Testis (tissue), 2 donors: ENCODE measurements at regions not wholly inside any gene's neighbourhood (a gene's known extent, or its start where the extent isn't known, plus 50 kb on each side); places are given as distances from the start of the nearest gene placed in this dataset.

Experiments
- CTCF ChIP-seq, 3 experiments: fragments of 450-650 bp in 2 of 3; fragments of 200-600 bp in 1 of 3; sonication (generic) in 1 of 3; IDR thresholded peaks; one replicate each; pipeline ENCODE4 v1.5.1; 2016 to 2019; ENCODE audit warnings: antibody characterized with exemption in 3 of 3, mild to moderate bottlenecking in 2 of 3, moderate library complexity in 1 of 3
- POLR2A ChIP-seq: fragments of 450-650 bp; IDR thresholded peaks from one replicate; pipeline ENCODE4 v1.6.1; 2017; ENCODE audit warnings: antibody characterized with exemption, mild to moderate bottlenecking, moderate library complexity

GRCh38 chr1:13916530-13916929 is 216.5 kb downstream of the PRDM2 start:
- TF ChIP-seq CTCF (IDR thresholded peaks at IDR 0.05) (no peak), POLR2A (no peak)
